ENCODE measurements at regions not wholly inside any gene's neighbourhood (a gene's known extent, or its start where the extent isn't known, plus 50 kb on each side); places are given as distances from the start of the nearest gene placed in this dataset.

DNA sequence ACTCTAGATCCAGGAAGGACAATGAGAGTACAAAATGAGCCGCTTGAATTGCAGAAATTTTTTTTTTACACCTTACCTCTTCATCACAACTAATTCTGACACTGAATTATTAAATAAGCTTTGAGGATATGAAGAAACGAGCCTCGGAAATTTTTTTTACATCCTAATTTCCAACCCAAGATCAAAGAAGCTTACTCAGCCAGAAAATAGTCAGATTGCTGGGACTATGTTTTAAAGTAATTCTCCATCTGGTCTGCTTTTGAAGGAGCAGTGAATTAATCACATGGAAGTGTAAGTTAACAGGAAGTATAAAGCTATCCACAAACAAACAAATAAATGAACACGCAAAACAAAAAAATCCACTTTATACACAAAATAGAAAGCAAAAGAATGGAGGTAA is 437.0 kb upstream of the KCNMB2 start:
- Mint-ChIP-seq H3K27me3 (ENCODE audit: low read depth) (no peaks in the 10 kb centered on the region), H3K27ac (no peak overlapping the region), H3K36me3 (ENCODE audit: low read depth) (peaks cover 13% of the 10 kb centered on the region), H3K4me3 (no peak overlapping the region), H3K9me3 (peaks cover 21% of the 10 kb centered on the region), H3K4me1 (peaks cover 44% of the 10 kb centered on the region)
- TF ChIP-seq, protein P1, sequence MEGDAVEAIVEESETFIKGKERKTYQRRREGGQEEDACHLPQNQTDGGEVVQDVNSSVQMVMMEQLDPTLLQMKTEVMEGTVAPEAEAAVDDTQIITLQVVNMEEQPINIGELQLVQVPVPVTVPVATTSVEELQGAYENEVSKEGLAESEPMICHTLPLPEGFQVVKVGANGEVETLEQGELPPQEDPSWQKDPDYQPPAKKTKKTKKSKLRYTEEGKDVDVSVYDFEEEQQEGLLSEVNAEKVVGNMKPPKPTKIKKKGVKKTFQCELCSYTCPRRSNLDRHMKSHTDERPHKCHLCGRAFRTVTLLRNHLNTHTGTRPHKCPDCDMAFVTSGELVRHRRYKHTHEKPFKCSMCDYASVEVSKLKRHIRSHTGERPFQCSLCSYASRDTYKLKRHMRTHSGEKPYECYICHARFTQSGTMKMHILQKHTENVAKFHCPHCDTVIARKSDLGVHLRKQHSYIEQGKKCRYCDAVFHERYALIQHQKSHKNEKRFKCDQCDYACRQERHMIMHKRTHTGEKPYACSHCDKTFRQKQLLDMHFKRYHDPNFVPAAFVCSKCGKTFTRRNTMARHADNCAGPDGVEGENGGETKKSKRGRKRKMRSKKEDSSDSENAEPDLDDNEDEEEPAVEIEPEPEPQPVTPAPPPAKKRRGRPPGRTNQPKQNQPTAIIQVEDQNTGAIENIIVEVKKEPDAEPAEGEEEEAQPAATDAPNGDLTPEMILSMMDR (IDR thresholded peaks at IDR 0.05; ENCODE audit: unreplicated experiment in 3 of 3) = no peak

DNA sequence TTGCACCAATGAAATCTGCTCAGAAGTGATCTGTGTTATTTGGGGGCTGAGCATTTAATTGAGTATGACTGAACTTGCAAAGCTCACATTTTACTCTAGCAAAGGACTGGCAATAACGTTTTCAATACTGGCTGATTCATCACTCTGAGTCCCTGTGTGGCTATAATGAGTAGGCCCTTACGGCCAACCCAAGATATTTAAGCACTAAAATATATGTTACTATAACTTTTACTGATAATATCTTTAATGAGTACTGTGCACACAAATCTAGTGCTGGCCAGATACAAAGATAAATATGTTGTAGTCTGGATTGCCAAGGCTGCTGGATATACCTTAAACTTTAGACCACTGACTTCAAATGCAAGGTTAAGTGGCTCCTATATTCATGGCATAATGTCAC is 436.4 kb upstream of the KCNMB2 start:
- Mint-ChIP-seq H3K27ac (no peak overlapping the region), H3K9me3 (peaks cover 15% of the 10 kb centered on the region), H3K4me1 (peaks cover 46% of the 10 kb centered on the region), H3K36me3 (ENCODE audit: low read depth) (peaks cover 7% of the 10 kb centered on the region), H3K27me3 (ENCODE audit: low read depth) (no peaks in the 10 kb centered on the region), H3K4me3 (no peak overlapping the region)
- TF ChIP-seq, protein P1 (IDR thresholded peaks at IDR 0.05; ENCODE audit: unreplicated experiment in 3 of 3) = no peak

DNA sequence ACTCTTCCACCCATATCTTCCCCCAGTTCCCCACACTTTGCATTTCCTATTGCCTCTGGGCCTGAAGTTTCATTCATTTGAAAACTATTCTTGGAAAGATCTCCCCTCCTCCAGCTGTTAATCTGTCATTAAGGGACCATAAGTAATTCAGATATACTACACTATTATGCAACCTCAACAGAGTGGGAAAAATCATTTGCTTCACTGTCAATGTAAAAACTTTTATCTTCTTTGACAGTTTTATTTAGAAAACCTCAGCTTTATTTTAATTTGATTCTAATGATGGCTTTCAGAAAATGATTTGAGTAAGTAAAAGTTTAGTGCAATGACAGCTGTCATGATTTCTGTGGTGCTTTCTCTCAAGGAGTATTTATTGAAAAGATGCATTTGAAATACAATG is 435.3 kb upstream of the KCNMB2 start:
- no peaks in the 10 kb centered on the region for H3K36me3 Mint-ChIP-seq (ENCODE audit: low read depth)
- H3K27ac Mint-ChIP-seq = peak overlapping the region; percentile 0 to 11 (median 3)
- TF ChIP-seq, protein P1 (IDR thresholded peaks at IDR 0.05; ENCODE audit: unreplicated experiment in 3 of 3) = no peak

DNA sequence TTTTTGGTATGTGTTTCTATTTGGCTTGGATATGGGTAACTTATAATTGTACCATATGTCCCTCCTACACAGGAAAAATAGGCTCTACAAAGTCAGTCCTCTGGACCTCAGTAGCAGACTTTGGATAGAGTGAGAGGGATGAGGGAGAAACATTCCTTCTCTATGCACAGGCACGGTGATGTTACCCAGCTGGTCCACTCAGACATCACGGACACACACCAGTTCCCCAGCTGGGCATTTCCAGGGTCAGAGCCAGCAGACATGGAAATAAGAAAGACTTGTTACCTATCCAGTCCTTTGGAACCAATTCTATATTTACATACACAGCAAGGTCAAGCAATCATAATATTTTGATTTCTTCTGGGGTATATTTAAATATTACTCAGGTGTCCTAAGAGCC is 433.1 kb upstream of the KCNMB2 start:
- Mint-ChIP-seq H3K27me3 (ENCODE audit: low read depth) (no peaks in the 10 kb centered on the region), H3K27ac (peak overlapping the region in 2 of 3 experiments; percentile 56 to 66), H3K4me1 (peaks cover 42% of the 10 kb centered on the region), H3K4me3 (no peak overlapping the region), H3K36me3 (ENCODE audit: low read depth) (no peaks in the 10 kb centered on the region), H3K9me3 (no peaks in the 10 kb centered on the region)
- TF ChIP-seq, protein P1 (IDR thresholded peaks at IDR 0.05; ENCODE audit: unreplicated experiment in 3 of 3) = no peak

More for the DNA sequence above, 435.3 kb upstream of the KCNMB2 start:
- Mint-ChIP-seq H3K27me3 (ENCODE audit: low read depth) (no peaks in the 10 kb centered on the region), H3K4me1 (peaks cover 49% of the 10 kb centered on the region), H3K9me3 (peaks cover 10% of the 10 kb centered on the region), H3K4me3 (no peak overlapping the region)

DNA sequence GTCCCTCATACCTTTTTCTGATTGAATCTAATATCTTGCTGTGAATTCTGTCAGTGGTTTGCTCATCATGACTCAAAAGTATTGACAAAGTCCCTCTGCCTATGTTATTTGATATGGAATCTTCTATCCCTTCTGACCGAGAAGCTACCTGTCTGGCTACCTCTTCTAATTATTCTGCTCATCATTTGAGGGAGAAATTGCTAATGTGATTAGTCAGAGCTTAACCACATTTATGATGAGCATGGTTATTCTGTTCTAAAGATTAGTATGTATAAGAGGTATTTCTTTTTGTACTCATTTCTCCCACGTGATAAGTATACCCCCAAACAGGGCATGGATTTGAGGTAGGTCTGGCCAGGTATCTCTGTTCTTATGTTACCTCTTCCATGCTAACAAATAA is 428.4 kb upstream of the KCNMB2 start:
- Mint-ChIP-seq H3K4me1 (peaks cover 15% of the 10 kb centered on the region), H3K9me3 (no peaks in the 10 kb centered on the region), H3K36me3 (ENCODE audit: low read depth) (no peaks in the 10 kb centered on the region), H3K4me3 (no peak overlapping the region), H3K27me3 (ENCODE audit: low read depth) (no peaks in the 10 kb centered on the region), H3K27ac (no peak overlapping the region)
- TF ChIP-seq, protein P1 (IDR thresholded peaks at IDR 0.05; ENCODE audit: unreplicated experiment in 3 of 3) = no peak

DNA sequence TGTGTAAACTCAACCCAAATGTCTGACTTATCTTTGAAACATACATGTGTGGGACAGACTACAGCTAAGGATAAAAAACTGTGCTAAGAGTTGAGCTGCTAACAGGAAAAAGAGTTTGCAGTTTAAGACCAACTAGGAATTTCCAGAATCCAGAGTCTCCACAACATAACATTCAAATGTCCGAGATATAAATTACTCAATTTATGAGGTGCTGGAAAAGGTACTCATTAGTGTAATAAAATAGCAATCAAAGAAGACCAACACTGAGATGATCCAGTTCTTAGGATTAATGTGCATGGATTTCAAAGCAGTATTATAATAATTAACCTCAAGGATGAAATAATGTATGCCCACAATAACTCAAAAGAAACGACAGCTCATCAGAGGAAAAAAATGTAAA is 426.5 kb upstream of the KCNMB2 start:
- Mint-ChIP-seq H3K9me3 (no peaks in the 10 kb centered on the region), H3K4me1 (peaks cover 5% of the 10 kb centered on the region), H3K36me3 (ENCODE audit: low read depth) (no peaks in the 10 kb centered on the region), H3K4me3 (no peak overlapping the region), H3K27ac (no peak overlapping the region), H3K27me3 (ENCODE audit: low read depth) (no peaks in the 10 kb centered on the region)
- TF ChIP-seq, protein P1 (IDR thresholded peaks at IDR 0.05; ENCODE audit: unreplicated experiment in 3 of 3) = no peak

All from nephron (organoid).